IMR-90 (cell line): ENCODE measurements at regions not wholly inside any gene's neighbourhood (a gene's known extent, or its start where the extent isn't known, plus 50 kb on each side); places are given as distances from the start of the nearest gene placed in this dataset.

ENCODE experiments used
- ATAC-seq: fragments of 200-7000 bp; cut with Tn5 transposase; 2 replicates; pipeline ENCODE4 v1.9.1; 2020; ENCODE audit warnings: low read depth, mild to moderate bottlenecking, moderate library complexity
- BruUV-seq: library from RNA; stranded (reverse); fragments of 400-500 nt; replicated peaks from 2 replicates; lab custom pipeline; 2021; lab: Mats Ljungman, UMichigan
- CTCF ChIA-PET: fragments of 300-600 bp; formaldehyde crosslinking; extraction: SDS; loops from one replicate; lab custom pipeline; 2021; ENCODE audit warnings: antibody characterized with exemption; lab: Yijun Ruan, JAX
- POLR2A ChIA-PET: fragments of 300-600 bp; sonication (Branson Sonifier 250); formaldehyde crosslinking; loops from one replicate; lab custom pipeline; 2022; ENCODE audit warnings: antibody characterized with exemption; ENCODE audit not compliant: unreplicated experiment; lab: Charles Lee
- DNase-seq: peaks from one replicate; pipeline ENCODE4 v3.0.0; 2013
- H2AFZ ChIP-seq: replicated peaks from 2 replicates; pipeline ENCODE3; 2013; ENCODE audit warnings: low read length, mild to moderate bottlenecking; ENCODE audit not compliant: poor library complexity
- H2AK5ac ChIP-seq: 2 replicates; pipeline ENCODE4 v1.6.1; 2013; ENCODE audit warnings: low read depth, low read length, inconsistent platforms
- H2AK9ac ChIP-seq: replicated peaks from 2 replicates; pipeline ENCODE3; 2013; ENCODE audit warnings: mild to moderate bottlenecking, low read depth, low read length, moderate library complexity; ENCODE audit not compliant: poor library complexity
- H2BK120ac ChIP-seq: 2 replicates; pipeline ENCODE4 v1.6.1; 2013; ENCODE audit warnings: low read depth, low read length, inconsistent platforms
- H2BK15ac ChIP-seq: 3 replicates; pipeline ENCODE4 v1.6.1; 2013; ENCODE audit warnings: low read depth, low read length, inconsistent platforms
- H2BK20ac ChIP-seq: 2 replicates; pipeline ENCODE4 v1.6.1; 2013; ENCODE audit warnings: low read depth, mild to moderate bottlenecking, inconsistent platforms, low read length, moderate library complexity
- H2BK5ac ChIP-seq: 2 replicates; pipeline ENCODE4 v1.6.1; 2013; ENCODE audit warnings: mild to moderate bottlenecking, low read depth, low read length, inconsistent platforms; ENCODE audit not compliant: poor library complexity, severe bottlenecking
- H3K14ac ChIP-seq: replicated peaks from 2 replicates; pipeline ENCODE4 v1.6.1; 2013; ENCODE audit warnings: low read depth, low read length, inconsistent platforms
- H3K18ac ChIP-seq: 2 replicates; pipeline ENCODE4 v1.6.1; 2013; ENCODE audit warnings: low read depth, low read length, control low read depth
- H3K23ac ChIP-seq: 2 replicates; pipeline ENCODE4 v1.6.1; 2013; ENCODE audit warnings: low read depth, low read length, inconsistent platforms
- H3K27ac ChIP-seq: 2 replicates; pipeline ENCODE4 v1.5.1; 2013; ENCODE audit warnings: mild to moderate bottlenecking, control low read depth, low read length; ENCODE audit not compliant: insufficient read depth
- H3K27me3 ChIP-seq: 2 replicates; pipeline ENCODE4 v1.6.1; 2013; ENCODE audit warnings: low read length; ENCODE audit not compliant: control insufficient read depth, insufficient read depth
- H3K36me3 ChIP-seq: 2 replicates; pipeline ENCODE4 v1.6.1; 2013; ENCODE audit warnings: low read length, mixed read lengths; ENCODE audit not compliant: control insufficient read depth, insufficient read depth
- H3K4ac ChIP-seq: 2 replicates; pipeline ENCODE4 v1.6.1; 2013; ENCODE audit warnings: low read depth, low read length, inconsistent platforms
- H3K4me1 ChIP-seq: 2 replicates; pipeline ENCODE4 v1.6.1; 2013; ENCODE audit warnings: low read length, mixed read lengths; ENCODE audit not compliant: control insufficient read depth, insufficient read depth
- H3K4me2 ChIP-seq: 2 replicates; pipeline ENCODE4 v1.6.1; 2013; ENCODE audit warnings: low read depth, mild to moderate bottlenecking, control low read depth, low read length, moderate library complexity
- H3K4me3 ChIP-seq: 2 replicates; pipeline ENCODE4 v1.5.1; 2013; ENCODE audit warnings: low read depth, mild to moderate bottlenecking, control low read depth, low read length, moderate library complexity; ENCODE audit not compliant: insufficient read depth
- H3K56ac ChIP-seq: 2 replicates; pipeline ENCODE4 v1.6.1; 2013; ENCODE audit warnings: low read length, inconsistent platforms; ENCODE audit not compliant: insufficient read depth; ENCODE audit errors: extremely low read depth
- H3K79me1 ChIP-seq, 2 experiments: 2 replicates each; pipeline ENCODE4 v1.6.1; 2013; ENCODE audit warnings: low read length in 2 of 2, inconsistent platforms in 1 of 2, low read depth in 1 of 2
- H3K9ac ChIP-seq: 2 replicates; pipeline ENCODE4 v1.6.1; 2013; ENCODE audit warnings: low read depth, low read length, control low read depth
- H3K9me1 ChIP-seq: 2 replicates; pipeline ENCODE4 v1.6.1; 2013; ENCODE audit warnings: low read length, inconsistent platforms; ENCODE audit not compliant: insufficient read depth
- H3K9me3 ChIP-seq: 2 replicates; pipeline ENCODE4 v1.6.1; 2013; ENCODE audit warnings: low read length; ENCODE audit not compliant: control insufficient read depth, insufficient read depth
- H4K20me1 ChIP-seq: 2 replicates; pipeline ENCODE4 v1.6.1; 2013; ENCODE audit warnings: low read length, inconsistent platforms; ENCODE audit not compliant: insufficient read depth
- H4K5ac ChIP-seq: 2 replicates; pipeline ENCODE4 v1.6.1; 2013; ENCODE audit warnings: mild to moderate bottlenecking, low read depth, low read length, control low read depth
- H4K8ac ChIP-seq, 2 experiments: 2 replicates each; pipeline ENCODE4 v1.6.1; 2013; ENCODE audit warnings: low read depth in 2 of 2, low read length in 2 of 2, control low read depth in 1 of 2, inconsistent platforms in 1 of 2
- H4K91ac ChIP-seq: 2 replicates; pipeline ENCODE4 v1.6.1; 2013; ENCODE audit warnings: low read depth, low read length, inconsistent platforms; ENCODE audit not compliant: insufficient read depth
- BHLHE40 ChIP-seq: fragments of 150-350 bp; IDR thresholded peaks from 2 replicates; pipeline ENCODE4 v1.6.1; 2016; ENCODE audit warnings: mild to moderate bottlenecking, low read depth, low read length
- CEBPB ChIP-seq: IDR thresholded peaks from 2 replicates; pipeline ENCODE4 v1.6.1; 2012; ENCODE audit warnings: low read depth, low read length, improper control_type of control experiment
- CHD1 ChIP-seq: IDR thresholded peaks from 2 replicates; pipeline ENCODE4 v1.6.1; 2012; ENCODE audit warnings: low read depth, low read length, improper control_type of control experiment
- FOS ChIP-seq: fragments of 150-350 bp; IDR thresholded peaks from 2 replicates; pipeline ENCODE4 v1.6.1; 2016; ENCODE audit warnings: low read depth, low read length
- MAFK ChIP-seq: IDR thresholded peaks from 2 replicates; pipeline ENCODE4 v1.6.1; 2012; ENCODE audit warnings: low read depth, low read length, improper control_type of control experiment
- MAZ ChIP-seq: IDR thresholded peaks from 2 replicates; pipeline ENCODE4 v1.6.1; 2012; ENCODE audit warnings: low read depth, mild to moderate bottlenecking, low read length, improper control_type of control experiment, moderate library complexity, borderline replicate concordance
- MXI1 ChIP-seq: IDR thresholded peaks from 2 replicates; pipeline ENCODE4 v1.6.1; 2012; ENCODE audit warnings: low read depth, mild to moderate bottlenecking, low read length, moderate library complexity, borderline replicate concordance
- NFE2L2 ChIP-seq: fragments of 150-350 bp; IDR thresholded peaks from 2 replicates; pipeline ENCODE4 v1.6.1; 2016; ENCODE audit warnings: low read depth, mild to moderate bottlenecking, low read length
- POLR2A ChIP-seq: IDR thresholded peaks from 2 replicates; pipeline ENCODE4 v1.6.1; 2012; ENCODE audit warnings: mild to moderate bottlenecking, low read depth, low read length
- RAD21 ChIP-seq: IDR thresholded peaks from 2 replicates; pipeline ENCODE4 v1.6.1; 2012; ENCODE audit warnings: low read length, improper control_type of control experiment
- RCOR1 ChIP-seq: IDR thresholded peaks from 2 replicates; pipeline ENCODE4 v1.6.1; 2012; ENCODE audit warnings: mild to moderate bottlenecking, low read length, improper control_type of control experiment; ENCODE audit not compliant: insufficient replicate concordance
- RFX5 ChIP-seq: IDR thresholded peaks from 2 replicates; pipeline ENCODE4 v1.8.0; 2012; ENCODE audit warnings: low read depth, mild to moderate bottlenecking, low read length, moderate library complexity
- SMC3 ChIP-seq: fragments of 150-350 bp; IDR thresholded peaks from 2 replicates; pipeline ENCODE4 v1.6.1; 2016; ENCODE audit warnings: low read depth, mild to moderate bottlenecking, antibody characterized with exemption, low read length, moderate library complexity
- WGBS, 2 experiments: methylation state at CpG; one replicate each; pipeline versions ENCODE4 v1.1.5 to v1.1.7; 2013; ENCODE audit warnings: missing lambda C conversion rate in 2 of 2; ENCODE audit not compliant: insufficient read length in 1 of 2; ENCODE audit errors: extremely low coverage in 2 of 2; 5-methylcytosine and 5-hydroxymethylcytosine counted together
- dilution Hi-C: fragments of 300-500 bp; cut with HindIII; formaldehyde crosslinking; loops from one replicate; pipeline ENCODE4 v1.14.3; 2018; ENCODE audit warnings: low sequenced_read_pairs; ENCODE audit not compliant: unreplicated experiment
- in situ Hi-C: fragments of 300-500 bp; cut with MboI; formaldehyde crosslinking; loops from 3 replicates; pipeline ENCODE4 v1.14.3; 2019; ENCODE audit warnings: low sequenced_read_pairs, inconsistent platforms, mixed read lengths
- intact Hi-C: fragments of 100-400 bp; cut with micrococcal nuclease; formaldehyde crosslinking; loops from 2 replicates; pipeline ENCODE4 v1.10.0; 2022
- TF ChIP-seq, protein P1 (sequence below): conservative IDR thresholded peaks from 2 replicates; pipeline ENCODE4 v1.5.1; 2012; ENCODE audit warnings: mild to moderate bottlenecking, low read depth, low read length, improper control_type of control experiment
- TF ChIP-seq, protein P2 (sequence below): fragments of 150-350 bp; IDR thresholded peaks from 2 replicates; pipeline ENCODE4 v1.6.1; 2017; ENCODE audit warnings: mild to moderate bottlenecking, antibody characterized with exemption, low read length, low read depth
- TF ChIP-seq, protein P3 (sequence below): fragments of 150-350 bp; IDR thresholded peaks from 2 replicates; pipeline ENCODE4 v1.6.1; 2016; ENCODE audit warnings: low read depth, mild to moderate bottlenecking, low read length, moderate library complexity, borderline replicate concordance

DNA sequence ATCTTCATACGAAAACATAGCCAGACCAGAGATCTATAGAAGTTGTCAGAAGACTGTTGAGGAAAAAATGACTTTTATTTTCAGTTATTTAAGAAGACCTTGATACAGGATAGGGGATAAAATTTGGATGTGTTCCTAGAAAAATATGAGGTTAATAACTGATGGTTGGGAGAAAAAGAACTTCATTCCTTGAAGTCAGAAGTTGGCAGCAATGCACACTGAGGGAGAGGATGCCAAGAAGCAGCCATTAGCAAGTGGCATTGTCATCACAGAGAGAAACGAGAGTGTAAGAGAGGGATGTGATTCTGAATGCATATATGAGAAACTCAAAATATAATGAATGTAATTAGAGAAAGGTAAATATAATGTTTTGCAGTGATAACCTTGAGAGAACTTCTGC, 382.1 kb upstream of the EPHA5 start:
- no peak overlapping the region for H2BK15ac ChIP-seq
- ChIA-PET CTCF (no interaction called here), POLR2A (no interaction called here)
- H3K36me3 ChIP-seq: no peaks in the 10 kb centered on the region
- DNase-seq (no peak), ATAC-seq (no peak)
- no CpG with 5 or more reads among the region's 2 CpGs for WGBS, 2 experiments
- H3K79me1 ChIP-seq: no peaks in the 10 kb centered on the region
- no peak overlapping the region for H4K91ac ChIP-seq
- intact Hi-C loops (no loop called here), dilution Hi-C loops (no loop called here), in situ Hi-C loops (no loop called here)
- H3K18ac ChIP-seq: no peak overlapping the region
- H3K4me2 ChIP-seq: no peak overlapping the region
- no peak for TF ChIP-seq FOS
- TF ChIP-seq SMC3: no peak
- no peak for TF ChIP-seq NFE2L2
- TF ChIP-seq BHLHE40: no peak
- TF ChIP-seq POLR2A: no peak
- TF ChIP-seq CEBPB: no peak
- TF ChIP-seq CHD1: no peak
- TF ChIP-seq RCOR1: no peak
- no peak for TF ChIP-seq MAZ
- TF ChIP-seq RFX5: no peak
- TF ChIP-seq, protein P1, sequence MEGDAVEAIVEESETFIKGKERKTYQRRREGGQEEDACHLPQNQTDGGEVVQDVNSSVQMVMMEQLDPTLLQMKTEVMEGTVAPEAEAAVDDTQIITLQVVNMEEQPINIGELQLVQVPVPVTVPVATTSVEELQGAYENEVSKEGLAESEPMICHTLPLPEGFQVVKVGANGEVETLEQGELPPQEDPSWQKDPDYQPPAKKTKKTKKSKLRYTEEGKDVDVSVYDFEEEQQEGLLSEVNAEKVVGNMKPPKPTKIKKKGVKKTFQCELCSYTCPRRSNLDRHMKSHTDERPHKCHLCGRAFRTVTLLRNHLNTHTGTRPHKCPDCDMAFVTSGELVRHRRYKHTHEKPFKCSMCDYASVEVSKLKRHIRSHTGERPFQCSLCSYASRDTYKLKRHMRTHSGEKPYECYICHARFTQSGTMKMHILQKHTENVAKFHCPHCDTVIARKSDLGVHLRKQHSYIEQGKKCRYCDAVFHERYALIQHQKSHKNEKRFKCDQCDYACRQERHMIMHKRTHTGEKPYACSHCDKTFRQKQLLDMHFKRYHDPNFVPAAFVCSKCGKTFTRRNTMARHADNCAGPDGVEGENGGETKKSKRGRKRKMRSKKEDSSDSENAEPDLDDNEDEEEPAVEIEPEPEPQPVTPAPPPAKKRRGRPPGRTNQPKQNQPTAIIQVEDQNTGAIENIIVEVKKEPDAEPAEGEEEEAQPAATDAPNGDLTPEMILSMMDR: no peak
- TF ChIP-seq MAFK: no peak
- TF ChIP-seq, protein P2, sequence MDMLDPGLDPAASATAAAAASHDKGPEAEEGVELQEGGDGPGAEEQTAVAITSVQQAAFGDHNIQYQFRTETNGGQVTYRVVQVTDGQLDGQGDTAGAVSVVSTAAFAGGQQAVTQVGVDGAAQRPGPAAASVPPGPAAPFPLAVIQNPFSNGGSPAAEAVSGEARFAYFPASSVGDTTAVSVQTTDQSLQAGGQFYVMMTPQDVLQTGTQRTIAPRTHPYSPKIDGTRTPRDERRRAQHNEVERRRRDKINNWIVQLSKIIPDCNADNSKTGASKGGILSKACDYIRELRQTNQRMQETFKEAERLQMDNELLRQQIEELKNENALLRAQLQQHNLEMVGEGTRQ: no peak
- TF ChIP-seq RAD21: no peak
- TF ChIP-seq, protein P3, sequence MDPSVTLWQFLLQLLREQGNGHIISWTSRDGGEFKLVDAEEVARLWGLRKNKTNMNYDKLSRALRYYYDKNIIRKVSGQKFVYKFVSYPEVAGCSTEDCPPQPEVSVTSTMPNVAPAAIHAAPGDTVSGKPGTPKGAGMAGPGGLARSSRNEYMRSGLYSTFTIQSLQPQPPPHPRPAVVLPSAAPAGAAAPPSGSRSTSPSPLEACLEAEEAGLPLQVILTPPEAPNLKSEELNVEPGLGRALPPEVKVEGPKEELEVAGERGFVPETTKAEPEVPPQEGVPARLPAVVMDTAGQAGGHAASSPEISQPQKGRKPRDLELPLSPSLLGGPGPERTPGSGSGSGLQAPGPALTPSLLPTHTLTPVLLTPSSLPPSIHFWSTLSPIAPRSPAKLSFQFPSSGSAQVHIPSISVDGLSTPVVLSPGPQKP: no peak
- no peak for TF ChIP-seq MXI1
- no peak overlapping the region for H2AK5ac ChIP-seq
- H3K56ac ChIP-seq: no peak overlapping the region
- BruUV-seq: no TSS peak
- H3K9ac ChIP-seq: no peak overlapping the region
- no peak overlapping the region for H3K4me3 ChIP-seq
- no peak overlapping the region for H2AK9ac ChIP-seq
- H2BK20ac ChIP-seq: no peak overlapping the region
- no peaks in the 10 kb centered on the region for H3K9me1 ChIP-seq
- no peak overlapping the region for H3K14ac ChIP-seq
- peaks cover 3% of the 10 kb centered on the region; the same call in 1 of the 2 replicates for H3K9me3 ChIP-seq
- no peaks in the 10 kb centered on the region for H3K27me3 ChIP-seq
- H2BK120ac ChIP-seq: no peak overlapping the region
- no peak overlapping the region for H2AFZ ChIP-seq
- H3K27ac ChIP-seq: no peak overlapping the region
- no peaks in the 10 kb centered on the region for H4K20me1 ChIP-seq
- no peak overlapping the region for H2BK5ac ChIP-seq
- H4K5ac ChIP-seq: no peak overlapping the region
- H3K4me1 ChIP-seq: no peaks in the 10 kb centered on the region
- no peak overlapping the region for H3K4ac ChIP-seq
- H4K8ac ChIP-seq: no peak overlapping the region
- no peak overlapping the region for H3K23ac ChIP-seq
